Fibroblast of villous mesenchyme (primary cell): ENCODE measurements at regions not wholly inside any gene's neighbourhood (a gene's known extent, or its start where the extent isn't known, plus 50 kb on each side); places are given as distances from the start of the nearest gene placed in this dataset.
"Not testable (repeated sequence)": the region's sequence is repeated elsewhere in the genome, so short reads cannot be mapped to it uniquely, and the experiment has no call there.

ENCODE experiments used
- DNase-seq: peaks from one replicate; pipeline ENCODE4 v3.0.0-alpha.2; 2010; ENCODE audit warnings: low read depth
- H3K4me3 ChIP-seq: 2 replicates; pipeline ENCODE4 v1.5.1; 2011; ENCODE audit warnings: low read depth, mild to moderate bottlenecking, low read length
- CTCF ChIP-seq: IDR thresholded peaks from 2 replicates; pipeline ENCODE4 v1.5.1; 2012; ENCODE audit warnings: low read depth, mild to moderate bottlenecking, low read length; ENCODE audit not compliant: insufficient read depth

GRCh38 chr9:83191154-83191553 is 128.2 kb upstream of the RASEF start:
- no peak for TF ChIP-seq CTCF
- DNase-seq, result no peak
- H3K4me3 ChIP-seq, result no peak overlapping the region

- DNase-seq, H3K4me3 ChIP-seq: not testable (repeated sequence)
Observed at GRCh38 chr9:83189026-83189425, 126.1 kb upstream of the RASEF start.

- no peak for TF ChIP-seq CTCF
- no peak for DNase-seq
- no peak overlapping the region for H3K4me3 ChIP-seq
Observed at GRCh38 chr9:83188277-83188676, 125.3 kb upstream of the RASEF start.

GRCh38 chr9:83186155-83186737 is 123.3 kb upstream of the RASEF start:
- no peak overlapping the region for H3K4me3 ChIP-seq
- no peak for TF ChIP-seq CTCF
- peak; percentile 1 for DNase-seq

GRCh38 chr9:83185488-83186154 is 122.7 kb upstream of the RASEF start:
- H3K4me3 ChIP-seq, result no peak overlapping the region
- no peak for DNase-seq
- TF ChIP-seq CTCF, result no peak

- H3K4me3 ChIP-seq, result no peak overlapping the region
- DNase-seq, result no peak
- no peak for TF ChIP-seq CTCF
Observed at GRCh38 chr9:83183621-83184020, 120.7 kb upstream of the RASEF start.

GRCh38 chr9:83182071-83182470 is 119.1 kb upstream of the RASEF start:
- TF ChIP-seq CTCF, result no peak
- no peak for DNase-seq
- no peak overlapping the region for H3K4me3 ChIP-seq
